ENCODE measurements at regions not wholly inside any gene's neighbourhood (a gene's known extent, or its start where the extent isn't known, plus 50 kb on each side); places are given as distances from the start of the nearest gene placed in this dataset.

- Histone ChIP-seq H3K27me3 (ENCODE audit: control insufficient read depth in 1 of 2, insufficient read depth in 2 of 2, low read length in 2 of 2) (no peaks in the 10 kb centered on the region), H3K9me3 (ENCODE audit: control insufficient read depth in 1 of 2, insufficient read depth in 1 of 2, low read length in 2 of 2) (peaks cover 0 to 8% of the 10 kb centered on the region in 2 experiments), H3K27ac (ENCODE audit: low read depth in 1 of 2, low read length in 2 of 2) (no peak overlapping the region), H3K36me3 (ENCODE audit: insufficient read depth, low read length) (no peaks in the 10 kb centered on the region), H3K4me3 (ENCODE audit: low read length) (no peak overlapping the region), H3K4me1 (ENCODE audit: insufficient read depth, low read length) (no peaks in the 10 kb centered on the region)
- peaks cover under 1% of the 10 kb centered on the region for H3K9me3 Mint-ChIP-seq
- ATAC-seq (ENCODE audit: poor library complexity) (no peak), DNase-seq (no peak)
- H3K27ac Mint-ChIP-seq, result no peak overlapping the region
- no peaks in the 10 kb centered on the region for H3K36me3 Mint-ChIP-seq (ENCODE audit: low read depth)
- H3K4me3 Mint-ChIP-seq, result no peak overlapping the region
- TF ChIP-seq, protein P1, sequence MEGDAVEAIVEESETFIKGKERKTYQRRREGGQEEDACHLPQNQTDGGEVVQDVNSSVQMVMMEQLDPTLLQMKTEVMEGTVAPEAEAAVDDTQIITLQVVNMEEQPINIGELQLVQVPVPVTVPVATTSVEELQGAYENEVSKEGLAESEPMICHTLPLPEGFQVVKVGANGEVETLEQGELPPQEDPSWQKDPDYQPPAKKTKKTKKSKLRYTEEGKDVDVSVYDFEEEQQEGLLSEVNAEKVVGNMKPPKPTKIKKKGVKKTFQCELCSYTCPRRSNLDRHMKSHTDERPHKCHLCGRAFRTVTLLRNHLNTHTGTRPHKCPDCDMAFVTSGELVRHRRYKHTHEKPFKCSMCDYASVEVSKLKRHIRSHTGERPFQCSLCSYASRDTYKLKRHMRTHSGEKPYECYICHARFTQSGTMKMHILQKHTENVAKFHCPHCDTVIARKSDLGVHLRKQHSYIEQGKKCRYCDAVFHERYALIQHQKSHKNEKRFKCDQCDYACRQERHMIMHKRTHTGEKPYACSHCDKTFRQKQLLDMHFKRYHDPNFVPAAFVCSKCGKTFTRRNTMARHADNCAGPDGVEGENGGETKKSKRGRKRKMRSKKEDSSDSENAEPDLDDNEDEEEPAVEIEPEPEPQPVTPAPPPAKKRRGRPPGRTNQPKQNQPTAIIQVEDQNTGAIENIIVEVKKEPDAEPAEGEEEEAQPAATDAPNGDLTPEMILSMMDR (IDR thresholded peaks at IDR 0.05), result no peak
- H3K4me1 Mint-ChIP-seq (ENCODE audit: low read depth), result no peaks in the 10 kb centered on the region
- CTCF ChIA-PET, result no interaction called here
- intact Hi-C loops (cut with DNase I, micrococcal nuclease), result no loop called here
- POLR2A ChIA-PET, result interaction anchor here (0.6 kb wide), 2 partner anchors 10 to 16 kb away, joined by 3 read pairs; no protein-coding TSS in a partner anchor
- H3K27me3 Mint-ChIP-seq, result no peaks in the 10 kb centered on the region
These were observed 139.5 kb upstream of the SPHKAP start for GRCh38 chr2:228321015-228321414.

- Histone ChIP-seq H3K36me3 (ENCODE audit: insufficient read depth, low read length) (no peaks in the 10 kb centered on the region), H3K9me3 (ENCODE audit: control insufficient read depth in 1 of 2, insufficient read depth in 1 of 2, low read length in 2 of 2) (peaks cover 0 to 8% of the 10 kb centered on the region in 2 experiments), H3K27ac (ENCODE audit: low read depth in 1 of 2, low read length in 2 of 2) (no peak overlapping the region), H3K4me1 (ENCODE audit: insufficient read depth, low read length) (no peaks in the 10 kb centered on the region), H3K27me3 (ENCODE audit: control insufficient read depth in 1 of 2, insufficient read depth in 2 of 2, low read length in 2 of 2) (no peaks in the 10 kb centered on the region), H3K4me3 (ENCODE audit: low read length) (no peak overlapping the region)
- H3K27me3 Mint-ChIP-seq, result no peaks in the 10 kb centered on the region
- ChIA-PET CTCF (no interaction called here), POLR2A (no interaction called here)
- no peak overlapping the region for H3K4me3 Mint-ChIP-seq
- no peaks in the 10 kb centered on the region for H3K36me3 Mint-ChIP-seq (ENCODE audit: low read depth)
- H3K9me3 Mint-ChIP-seq, result peaks cover 2% of the 10 kb centered on the region
- H3K27ac Mint-ChIP-seq, result no peak overlapping the region
- ATAC-seq (ENCODE audit: poor library complexity) (no peak), DNase-seq (no peak)
- TF ChIP-seq, protein P1 (IDR thresholded peaks at IDR 0.05), result no peak
- intact Hi-C loops (cut with DNase I, micrococcal nuclease), result no loop called here
- no peaks in the 10 kb centered on the region for H3K4me1 Mint-ChIP-seq (ENCODE audit: low read depth)
These were observed 136.7 kb upstream of the SPHKAP start for GRCh38 chr2:228318218-228318617.

- TF ChIP-seq, protein P1 (IDR thresholded peaks at IDR 0.05), result no peak
- intact Hi-C loops (cut with DNase I, micrococcal nuclease), result no loop called here
These were observed 130.7 kb upstream of the SPHKAP start for GRCh38 chr2:228312172-228312571.

More at GRCh38 chr2:228312172-228312571, 130.7 kb upstream of the SPHKAP start:
- Histone ChIP-seq H3K36me3 (ENCODE audit: insufficient read depth, low read length) (no peaks in the 10 kb centered on the region), H3K27me3 (ENCODE audit: control insufficient read depth in 1 of 2, insufficient read depth in 2 of 2, low read length in 2 of 2) (no peaks in the 10 kb centered on the region), H3K4me1 (ENCODE audit: insufficient read depth, low read length) (no peaks in the 10 kb centered on the region), H3K27ac (ENCODE audit: low read depth in 1 of 2, low read length in 2 of 2) (no peak overlapping the region), H3K4me3 (ENCODE audit: low read length) (no peak overlapping the region), H3K9me3 (ENCODE audit: control insufficient read depth in 1 of 2, insufficient read depth in 1 of 2, low read length in 2 of 2) (peaks cover 0 to 8% of the 10 kb centered on the region in 2 experiments)
- POLR2A ChIA-PET, result no interaction called here
- Mint-ChIP-seq H3K4me3 (no peak overlapping the region), H3K36me3 (ENCODE audit: low read depth) (no peaks in the 10 kb centered on the region), H3K27me3 (no peaks in the 10 kb centered on the region), H3K4me1 (ENCODE audit: low read depth) (no peaks in the 10 kb centered on the region), H3K9me3 (peaks cover 3% of the 10 kb centered on the region), H3K27ac (no peak overlapping the region)
- CTCF ChIA-PET, result no interaction called here
- no peak for DNase-seq
- no peak for ATAC-seq (ENCODE audit: poor library complexity)

Measured in CD4-positive, alpha-beta T cell (primary cell).